NCI-H2107 treated with DMSO at 0.1 percent for 48 hours (cell line): ENCODE measurements at regions not wholly inside any gene's neighbourhood (a gene's known extent, or its start where the extent isn't known, plus 50 kb on each side); places are given as distances from the start of the nearest gene placed in this dataset.
"Not testable (repeated sequence)": the region's sequence is repeated elsewhere in the genome, so short reads cannot be mapped to it uniquely, and the experiment has no call there.

Experiments used
- DNase-seq: peaks from one replicate; lab custom pipeline; 2025; ENCODE audit not compliant: unreplicated experiment; lab: John Stamatoyannopoulos, UW

DNA sequence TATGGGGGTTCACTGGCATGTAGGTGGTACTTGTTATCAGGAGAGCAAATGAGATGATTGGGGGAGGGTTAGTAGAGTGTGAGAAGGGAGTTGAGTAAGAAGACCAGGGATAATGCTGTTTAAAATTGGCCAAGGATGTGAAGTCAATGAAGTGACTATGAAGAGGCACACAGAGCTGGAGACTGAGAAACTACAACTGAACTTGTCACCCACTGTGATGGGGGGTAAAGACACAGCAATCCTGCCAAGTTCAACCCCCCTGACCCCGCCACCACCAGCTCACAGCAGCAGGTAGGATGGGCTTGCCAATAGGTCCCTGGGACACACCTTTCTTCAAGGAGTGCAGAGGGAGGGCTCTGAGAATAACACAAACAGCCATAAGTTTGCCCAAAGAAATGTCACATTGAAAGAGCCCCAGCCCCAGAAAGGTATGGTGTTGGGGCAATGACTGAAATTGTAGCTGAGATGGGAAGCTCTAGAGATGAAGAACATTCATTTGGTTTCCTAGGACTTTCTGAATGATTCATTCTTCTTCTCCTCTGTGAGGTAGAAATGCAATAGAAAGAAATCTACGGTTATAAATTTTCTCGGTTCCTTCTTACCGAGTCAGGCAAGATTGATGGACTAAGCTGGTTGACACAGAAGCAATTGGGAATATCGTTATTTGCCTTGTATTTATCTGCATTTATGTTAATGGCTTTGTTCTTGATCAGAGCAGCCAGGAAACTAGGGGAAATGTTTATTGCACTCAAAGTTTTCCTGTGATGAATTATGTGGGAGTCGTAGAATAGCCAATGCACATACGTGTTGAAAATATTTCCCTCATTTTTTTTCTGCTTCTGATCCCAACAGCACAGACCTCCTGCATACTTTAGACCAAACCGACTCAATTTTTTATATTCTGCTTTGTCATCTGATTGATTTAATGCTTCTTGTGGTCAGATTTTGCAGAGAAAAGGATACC lies 595.2 kb upstream of the CDH11 start:
- no peak for DNase-seq

DNA sequence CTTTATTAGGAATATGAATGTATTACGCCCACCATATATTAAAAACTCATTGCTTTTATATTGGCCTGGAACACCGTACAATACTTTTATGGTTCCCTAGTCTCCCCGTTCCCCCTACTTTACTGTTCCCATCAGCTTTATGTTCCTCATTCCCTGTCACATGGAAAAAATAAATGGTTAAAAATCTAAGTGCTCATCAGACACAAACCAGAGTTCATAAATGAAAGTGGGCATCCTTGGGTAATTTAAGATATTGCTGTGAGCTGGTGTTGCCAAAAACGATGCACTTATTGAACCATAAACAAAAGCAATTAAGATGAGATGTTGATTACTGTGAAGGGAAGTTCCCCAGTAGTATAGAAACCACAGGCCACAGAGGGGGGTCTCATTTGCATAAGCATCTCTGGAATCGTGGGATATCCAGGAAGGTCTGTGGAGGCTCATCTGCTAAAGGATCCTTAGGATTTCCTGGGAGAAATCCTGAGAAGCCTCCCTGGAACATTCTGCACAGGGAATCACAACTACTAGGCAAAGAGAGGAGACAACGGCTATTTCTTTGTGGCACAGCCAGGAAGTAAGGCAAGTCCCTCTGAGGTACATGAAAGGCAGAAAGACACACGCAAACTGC lies 591.4 kb upstream of the CDH11 start:
- no peak for DNase-seq

DNA sequence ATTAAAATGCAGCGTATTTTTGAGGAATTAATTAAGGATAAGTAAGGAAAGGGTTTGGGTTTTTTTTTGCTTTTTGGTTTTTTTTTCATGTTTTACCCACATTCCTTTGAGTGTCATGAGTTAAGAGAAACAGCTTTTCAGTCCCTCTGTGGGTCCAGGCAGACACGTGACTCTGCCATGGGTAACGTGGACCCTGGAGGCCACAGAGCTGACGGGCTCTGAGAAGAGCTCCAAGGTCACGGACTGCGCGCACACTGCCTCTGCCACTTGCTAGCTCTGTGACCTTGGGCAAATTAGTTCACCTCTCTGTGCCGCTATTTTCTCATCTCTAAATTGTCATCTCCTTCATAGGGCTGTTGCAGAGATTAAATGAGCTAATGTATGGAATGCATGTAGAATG lies 588.2 kb upstream of the CDH11 start:
- no peak for DNase-seq

DNA sequence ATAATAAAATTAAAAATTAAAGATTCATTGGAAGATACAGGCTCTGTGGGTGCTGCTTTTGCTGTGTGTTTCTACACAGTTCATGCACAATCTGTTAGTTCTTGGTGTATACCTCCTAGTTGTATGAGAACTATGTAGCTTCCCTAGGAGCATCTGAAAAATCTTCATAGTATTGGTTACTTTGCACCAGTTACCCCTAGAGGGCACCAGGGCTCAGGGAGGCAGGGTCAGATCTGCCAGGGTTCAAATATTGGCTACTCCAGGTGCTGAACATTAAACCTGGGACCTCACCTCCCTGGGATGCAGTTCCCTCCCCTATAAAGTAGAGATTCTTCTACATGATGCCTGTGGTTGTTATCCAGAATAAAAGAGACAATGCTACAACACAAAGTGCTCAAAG lies 583.0 kb upstream of the CDH11 start:
- DNase-seq, result no peak

DNA sequence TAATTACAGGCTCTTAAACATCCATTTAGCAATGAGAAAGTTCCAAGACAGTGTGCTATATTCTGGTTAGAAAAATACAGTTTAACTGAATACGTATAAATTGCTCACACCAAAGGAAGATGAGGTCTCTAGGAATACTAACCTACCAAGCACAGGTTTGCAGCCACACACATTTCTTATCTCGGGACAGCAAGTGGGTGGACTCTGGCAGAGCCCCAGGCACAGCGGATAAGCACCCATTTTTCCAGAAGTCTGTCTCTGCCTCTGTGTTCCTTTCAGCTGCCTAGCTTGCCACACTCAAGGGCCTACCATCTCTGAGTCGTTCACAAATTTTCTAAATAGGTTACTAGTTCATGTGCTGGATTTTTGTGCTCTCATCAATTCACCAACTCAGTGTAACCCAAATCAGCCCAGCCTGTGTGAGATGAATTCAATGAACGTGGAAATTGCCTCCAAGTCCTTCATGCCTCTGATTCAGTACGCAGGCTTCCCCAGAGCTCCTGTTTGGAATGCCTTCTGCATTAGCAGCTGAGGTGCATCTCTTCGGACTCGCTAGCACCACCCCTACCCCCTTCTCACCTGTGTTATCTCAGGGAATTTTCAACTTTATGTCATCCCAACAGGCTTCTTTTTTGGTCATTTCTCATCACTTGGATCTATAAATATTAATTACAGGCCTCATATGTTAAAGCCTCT lies 581.0 kb upstream of the CDH11 start:
- no peak for DNase-seq

DNA sequence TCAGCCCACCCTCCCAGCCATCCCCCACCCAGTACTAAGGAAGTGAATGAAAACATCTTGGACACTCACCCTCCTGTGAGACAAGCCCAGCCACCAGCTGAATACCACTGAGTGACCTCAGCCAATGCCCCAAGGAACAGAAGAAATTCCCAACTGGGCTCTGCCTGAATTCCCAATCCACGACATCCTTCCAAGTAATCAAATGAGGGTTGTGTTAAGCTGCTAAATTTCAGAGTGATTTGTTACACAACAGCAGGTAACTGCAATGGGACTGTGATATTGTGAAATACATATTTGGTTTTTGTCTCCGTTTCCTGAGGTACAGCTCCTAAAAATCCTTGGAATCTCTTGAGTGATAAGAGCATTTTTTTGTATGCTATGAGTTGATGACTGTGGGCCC lies 578.7 kb upstream of the CDH11 start:
- no peak for DNase-seq

DNA sequence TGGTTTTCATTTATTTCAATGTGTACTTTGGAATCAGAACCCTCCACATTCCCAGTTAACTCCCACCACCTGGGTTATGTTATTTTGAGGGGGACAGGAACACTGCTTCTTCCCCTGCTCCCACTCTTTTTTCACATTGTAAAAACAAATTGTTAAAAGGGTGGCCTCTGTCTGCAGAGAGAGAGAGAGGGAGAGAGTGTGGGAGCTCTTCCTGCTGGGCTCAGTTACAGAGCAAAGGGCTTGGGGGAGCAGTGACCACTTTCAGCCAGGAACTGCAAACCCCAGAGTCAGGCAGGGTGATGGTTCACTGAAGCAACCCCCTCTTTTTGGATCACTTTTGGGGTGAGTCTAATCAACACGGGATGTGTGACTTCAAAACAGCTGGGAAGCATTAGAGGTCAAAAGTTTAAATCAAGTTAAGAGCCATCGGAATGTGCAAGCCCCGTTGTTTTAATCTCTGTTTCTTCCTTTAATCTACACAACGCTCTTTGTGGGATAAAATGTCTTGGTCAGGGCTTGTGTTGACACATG lies 577.0 kb upstream of the CDH11 start:
- DNase-seq, result no peak

DNA sequence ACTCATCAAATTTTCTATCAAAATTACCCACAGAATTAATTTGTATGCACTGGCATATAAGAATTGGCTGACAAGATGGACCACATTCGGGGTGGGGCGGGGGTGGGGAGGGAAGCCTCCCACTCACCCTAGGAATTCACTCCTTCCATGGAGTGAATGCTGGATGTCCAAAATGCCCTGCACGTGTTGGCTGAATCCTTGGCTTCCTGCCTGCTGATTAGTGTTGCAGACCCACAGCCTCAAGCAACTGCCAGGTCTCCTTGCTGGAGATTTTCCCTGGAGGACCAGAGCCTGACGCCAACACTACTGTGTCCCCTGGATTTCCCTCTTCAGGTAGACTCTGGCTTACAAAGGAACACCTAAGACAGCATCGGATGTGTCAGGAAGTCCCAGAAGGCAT lies 575.7 kb upstream of the CDH11 start:
- DNase-seq, result no peak

DNA sequence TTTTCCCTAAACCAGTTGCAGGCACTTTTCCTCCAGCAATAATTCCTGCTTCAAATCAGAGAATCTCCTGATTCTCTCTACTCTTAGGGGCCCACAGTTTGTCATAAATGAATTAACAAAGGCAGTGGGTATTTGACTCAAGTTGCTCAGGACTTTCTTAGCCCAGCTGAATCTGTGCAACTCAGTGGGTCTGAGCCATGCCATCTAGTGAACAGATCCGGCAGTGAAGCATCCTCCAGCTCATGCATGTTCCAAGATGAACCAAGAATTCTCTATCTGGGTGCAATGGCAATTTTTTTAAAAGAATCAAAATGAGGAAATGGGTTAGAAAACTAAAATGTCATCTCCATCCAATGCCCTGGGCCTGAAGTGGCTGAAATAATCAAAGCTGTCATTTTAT lies 575.2 kb upstream of the CDH11 start:
- no peak for DNase-seq

DNA sequence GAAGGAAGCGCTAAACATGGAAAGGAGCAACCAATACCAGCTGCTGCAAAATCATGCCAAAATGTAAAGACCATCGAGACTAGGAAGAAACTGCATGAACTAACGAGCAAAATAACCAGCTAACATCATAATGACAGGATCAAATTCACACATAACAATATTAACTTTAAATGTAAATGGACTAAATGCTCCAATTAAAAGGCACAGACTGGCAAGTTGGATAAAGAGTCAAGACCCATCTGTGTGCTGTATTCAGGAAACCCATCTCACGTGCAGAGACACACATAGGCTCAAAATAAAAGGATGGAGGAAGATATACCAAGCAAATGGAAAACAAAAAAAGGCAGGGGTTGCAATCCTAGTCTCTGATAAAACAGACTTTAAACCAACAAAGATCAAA lies 570.0 kb upstream of the CDH11 start:
- DNase-seq, result not testable (repeated sequence)

DNA sequence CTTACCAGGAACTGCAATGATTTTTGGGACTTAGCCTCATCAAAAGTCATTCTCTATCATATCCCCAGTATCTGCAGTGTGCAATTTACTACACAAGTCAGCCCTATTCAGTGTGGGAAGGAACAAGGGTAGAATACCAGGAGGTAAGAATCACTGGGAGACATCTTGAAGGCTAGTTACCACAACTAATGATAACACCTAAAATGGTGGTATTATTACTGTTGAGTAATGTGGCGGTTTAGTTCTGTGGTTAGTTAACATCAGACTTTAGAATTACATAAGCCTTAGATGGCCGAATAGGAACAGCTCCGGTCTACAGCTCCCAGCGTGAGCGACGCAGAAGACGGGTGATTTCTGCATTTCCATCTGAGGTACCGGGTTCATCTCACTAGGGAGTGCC lies 567.9 kb upstream of the CDH11 start:
- no peak for DNase-seq

DNA sequence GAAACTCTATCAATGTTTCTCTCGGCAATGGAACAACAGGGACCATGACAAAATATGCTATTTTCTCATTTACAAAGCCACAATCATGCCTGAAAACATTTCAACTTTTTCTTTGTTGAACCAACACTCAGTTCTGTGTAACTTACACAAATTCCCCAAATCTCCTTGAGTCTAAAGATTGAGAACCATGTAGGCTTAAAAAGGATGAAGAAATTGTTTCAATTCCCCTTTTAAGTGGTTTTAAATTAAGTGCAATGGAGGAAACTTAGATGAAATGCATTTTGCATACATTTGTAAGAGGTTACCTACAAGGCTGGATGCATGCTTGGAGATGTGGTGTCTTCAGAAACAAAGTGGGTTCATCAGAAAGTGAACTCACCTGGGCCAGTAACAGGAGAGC lies 566.4 kb upstream of the CDH11 start:
- DNase-seq, result no peak

DNA sequence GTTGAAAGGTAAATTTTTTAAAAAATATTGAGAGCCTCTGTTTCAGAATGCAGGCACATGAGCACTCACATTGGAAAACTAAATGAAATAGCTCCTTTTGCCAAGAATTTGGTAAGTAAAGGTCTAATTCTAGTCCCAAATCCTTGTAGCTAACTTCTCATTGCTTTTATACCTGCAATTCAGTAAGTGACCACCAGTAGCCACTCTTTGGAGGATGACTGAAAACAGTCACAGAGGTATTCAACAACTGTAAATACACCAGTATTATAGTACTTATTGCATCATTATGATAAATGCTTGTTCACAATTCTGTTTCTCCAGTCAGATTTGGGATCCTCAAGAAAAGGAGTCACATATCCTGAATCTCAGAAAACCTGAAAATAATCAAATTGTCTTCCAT lies 562.4 kb upstream of the CDH11 start:
- DNase-seq, result no peak

DNA sequence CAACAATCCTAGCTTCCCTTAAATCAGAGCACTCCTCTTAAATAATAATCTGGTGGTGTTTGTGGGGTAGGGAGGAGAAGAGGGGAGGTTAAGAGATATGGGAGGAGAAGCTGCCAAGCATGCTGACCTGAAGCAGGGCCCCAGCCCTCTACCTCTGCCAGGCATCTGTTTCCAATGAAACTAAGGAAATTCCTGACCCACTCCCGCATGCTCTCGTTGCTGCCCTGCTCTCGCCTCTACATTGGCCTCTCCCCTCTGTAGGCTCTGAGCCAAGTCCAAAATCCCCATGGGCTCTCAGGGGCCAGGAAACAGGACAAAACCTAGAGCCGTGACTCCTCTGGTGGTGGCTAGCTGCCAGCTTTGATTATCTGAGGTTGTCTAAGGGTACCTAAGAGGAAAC lies 559.5 kb upstream of the CDH11 start:
- no peak for DNase-seq

DNA sequence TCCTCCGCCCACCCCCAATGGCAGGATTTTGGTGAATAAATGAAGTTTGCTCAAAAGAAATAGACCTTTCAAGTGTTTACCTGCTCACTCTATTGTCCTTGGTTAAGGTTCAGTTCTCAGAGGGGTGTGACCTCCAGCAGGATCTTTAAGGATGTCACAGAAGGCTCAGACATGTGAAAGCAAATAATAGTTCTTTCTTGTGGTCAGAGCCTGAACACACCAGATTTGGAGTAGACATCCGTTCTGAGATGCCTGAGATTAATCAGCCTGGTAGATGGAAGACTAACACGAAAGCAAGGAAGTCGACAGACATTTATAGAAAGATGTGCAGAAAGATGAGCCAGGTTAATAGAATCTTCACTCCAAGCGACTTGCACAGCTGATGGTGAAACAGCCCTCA lies 557.9 kb upstream of the CDH11 start:
- no peak for DNase-seq

DNA sequence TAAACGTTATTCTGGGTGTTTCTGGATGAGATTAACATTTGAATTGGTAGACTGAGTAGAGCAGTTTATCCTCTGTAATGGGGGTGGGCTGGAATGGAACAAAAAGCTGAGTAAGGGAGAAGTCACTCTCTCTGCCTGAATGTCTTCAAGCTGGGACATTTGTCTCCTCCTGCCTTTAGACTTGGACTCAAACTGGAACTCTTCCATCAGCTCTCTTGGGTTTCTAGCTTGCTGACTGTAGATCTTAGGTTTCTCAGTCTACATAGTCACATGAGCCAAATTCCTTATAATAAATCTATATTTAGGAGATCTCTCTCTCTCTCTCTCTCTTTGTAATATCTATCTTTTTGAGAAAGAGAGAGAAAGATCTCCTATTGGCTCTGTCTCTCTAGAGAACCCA lies 553.3 kb upstream of the CDH11 start:
- no peak for DNase-seq

DNA sequence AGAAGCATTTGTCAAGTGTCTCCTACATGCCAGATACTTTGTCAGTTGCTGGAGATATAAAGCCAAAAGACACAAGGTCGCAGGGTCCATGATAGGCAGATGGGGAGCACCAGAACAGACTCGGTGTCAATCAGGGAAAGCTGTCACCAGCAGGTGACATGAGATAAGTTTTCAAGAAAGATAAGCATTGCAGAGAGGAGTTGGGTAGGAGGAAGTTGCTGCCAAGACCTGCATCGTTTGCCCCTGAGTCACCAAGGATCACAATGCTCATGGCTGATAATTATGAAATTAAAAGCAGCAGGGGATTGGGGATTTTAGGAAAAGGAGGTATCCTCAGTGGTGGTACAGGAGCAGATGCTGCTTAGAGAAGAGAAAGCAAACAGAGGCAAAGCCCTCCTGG lies 551.1 kb upstream of the CDH11 start:
- no peak for DNase-seq

DNA sequence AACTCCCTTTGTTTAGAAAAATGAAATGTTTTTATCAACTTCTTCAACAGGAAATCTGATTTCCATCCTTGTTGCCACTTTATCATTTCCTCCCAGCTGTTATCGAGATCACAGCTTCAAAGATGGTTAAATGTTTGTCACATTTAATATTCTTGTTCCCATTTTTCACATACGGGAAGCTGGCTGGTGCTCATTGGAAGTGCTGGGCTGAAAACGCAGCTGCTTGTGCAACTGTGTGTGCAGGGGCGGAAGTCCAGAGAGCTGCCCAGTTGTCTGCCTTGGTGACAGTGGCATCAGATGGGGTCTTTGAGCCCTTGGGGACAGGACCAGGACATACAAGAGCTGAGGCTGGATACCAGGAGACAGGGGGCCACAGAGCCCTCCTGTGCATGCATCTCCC lies 549.2 kb upstream of the CDH11 start:
- DNase-seq, result no peak

DNA sequence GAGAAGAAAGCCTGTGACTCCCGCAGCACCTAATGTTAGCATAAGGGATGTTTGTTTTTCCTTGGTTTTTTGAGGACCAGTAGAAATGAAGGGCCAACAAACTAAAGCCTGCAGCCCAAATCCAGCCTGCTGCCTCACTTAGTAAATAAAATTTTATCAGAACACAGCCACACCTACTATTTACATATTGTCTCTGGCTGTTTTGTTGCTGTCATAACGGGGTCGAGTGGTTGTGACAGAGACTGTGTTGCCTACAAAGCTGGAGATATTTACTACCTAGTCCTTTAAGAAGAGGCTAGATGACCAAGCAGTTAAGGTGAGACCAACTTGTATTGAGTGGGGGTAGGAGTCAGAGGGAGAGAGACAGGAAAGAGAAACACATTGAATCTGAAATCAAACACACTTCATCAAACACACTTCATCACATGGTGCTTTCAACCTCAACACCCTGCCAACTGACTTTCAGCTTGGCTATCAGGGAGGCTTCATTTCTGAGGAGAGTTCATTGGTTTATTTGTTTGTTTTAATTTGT lies 546.3 kb upstream of the CDH11 start:
- no peak for DNase-seq

DNA sequence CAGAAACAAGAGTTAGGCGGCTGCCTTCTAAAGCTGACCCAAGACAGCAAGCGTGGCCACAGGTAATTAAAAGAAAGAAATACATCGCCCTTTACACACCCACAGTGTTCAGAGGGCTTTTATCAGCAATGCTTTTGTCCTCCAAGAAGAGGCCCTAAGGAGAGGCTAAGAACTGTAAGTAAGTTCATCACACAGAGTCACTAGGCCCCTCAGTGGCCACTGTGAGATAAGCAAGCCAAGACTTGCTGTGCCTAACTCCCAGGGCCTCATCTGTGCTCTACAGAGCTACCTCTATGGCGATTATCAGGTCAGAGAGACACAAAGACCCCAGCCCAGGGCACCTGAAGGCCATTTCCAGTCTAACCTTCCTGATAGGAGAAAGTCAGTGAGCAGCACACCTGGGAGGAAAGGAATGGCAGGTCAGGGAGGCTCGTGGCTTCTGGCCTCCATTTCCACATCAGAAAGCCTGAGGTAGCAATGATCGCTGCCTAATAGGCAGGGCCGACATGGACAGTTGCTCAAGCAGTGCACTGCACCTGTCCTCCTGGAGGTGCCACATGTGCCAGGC lies 545.2 kb upstream of the CDH11 start:
- no peak for DNase-seq
